ENCODE measurements at regions not wholly inside any gene's neighbourhood (a gene's known extent, or its start where the extent isn't known, plus 50 kb on each side); places are given as distances from the start of the nearest gene placed in this dataset.

- TF ChIP-seq CTCF (conservative IDR thresholded peaks at IDR 0.05), result no peak
- no peak for TF ChIP-seq ZFX (IDR thresholded peaks at IDR 0.05)
Measured at GRCh38 chr20:56932575-56933330, 303.6 kb downstream of the TFAP2C start.
